ENCODE measurements at regions not wholly inside any gene's neighbourhood (a gene's known extent, or its start where the extent isn't known, plus 50 kb on each side); places are given as distances from the start of the nearest gene placed in this dataset.

- DNase-seq: no peak
Measured at GRCh38 chr9:32234451-32234850, 150.0 kb upstream of the ACO1 start.

DNA sequence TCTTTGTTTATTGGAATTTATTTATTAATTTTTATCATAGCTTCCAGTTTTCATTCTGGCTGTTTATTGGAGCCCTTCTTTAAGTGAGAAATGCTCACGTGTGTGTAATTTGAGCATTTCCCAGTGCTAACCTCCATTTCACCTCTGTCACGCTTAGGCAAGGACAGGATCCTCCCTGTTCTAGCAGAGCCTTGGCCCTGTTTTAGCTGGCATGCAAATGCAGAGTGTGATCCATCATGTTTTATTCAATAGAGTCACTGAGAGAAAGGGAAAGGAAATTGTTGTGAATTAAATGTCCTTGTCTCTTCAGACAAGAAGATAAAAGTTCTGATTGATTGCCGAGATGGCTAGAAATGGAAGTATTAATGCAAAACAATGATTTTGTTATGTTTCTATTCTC lies 137.3 kb upstream of the ACO1 start:
- DNase-seq: no peak

GRCh38 chr9:32248189-32248712 lies 136.2 kb upstream of the ACO1 start:
- DNase-seq: no peak

- DNase-seq: no peak
Measured at GRCh38 chr9:32251539-32251938, 132.9 kb upstream of the ACO1 start.

DNA sequence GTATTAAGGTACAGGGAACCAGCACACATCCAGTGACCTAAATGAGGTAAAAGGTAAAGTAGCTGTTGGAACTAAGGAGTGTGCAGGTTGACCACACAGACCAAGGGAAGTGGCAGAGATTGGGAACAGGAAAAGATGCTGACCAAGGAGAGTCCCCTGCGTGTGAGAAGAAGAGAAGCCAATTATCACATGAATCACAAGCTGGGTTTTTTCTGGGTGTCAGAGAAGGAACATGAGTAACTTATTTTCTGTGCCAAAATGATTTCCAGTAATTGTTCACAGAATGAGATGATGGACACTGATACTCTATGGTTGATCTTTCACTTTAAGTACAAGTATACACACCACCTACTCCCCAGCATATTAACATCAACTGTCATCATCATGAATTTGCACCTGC lies 130.7 kb upstream of the ACO1 start:
- no peak for DNase-seq

- no peak for DNase-seq
Measured at GRCh38 chr9:32255026-32255425, 129.4 kb upstream of the ACO1 start.

DNA sequence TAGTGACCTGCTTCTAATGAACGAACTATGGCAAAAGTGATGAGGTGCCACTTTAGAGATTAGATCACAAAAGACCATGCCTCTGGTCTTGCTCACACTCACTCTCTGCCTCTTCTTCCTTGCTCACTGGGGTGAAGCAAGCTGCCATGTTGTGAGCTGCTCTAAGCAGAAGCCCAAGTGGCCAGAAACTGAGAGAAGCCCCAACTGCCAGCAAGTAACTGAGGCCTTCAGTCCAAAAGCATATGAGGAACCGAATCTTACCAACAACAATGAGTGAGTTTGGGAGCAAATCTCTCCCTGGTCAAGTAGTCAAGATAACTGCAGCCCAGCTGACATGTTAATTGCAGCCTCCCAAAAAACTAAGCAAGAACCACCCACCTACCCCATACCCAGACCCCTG lies 126.0 kb upstream of the ACO1 start:
- DNase-seq: no peak

- no peak for DNase-seq
Measured at GRCh38 chr9:32260151-32260862, 124.1 kb upstream of the ACO1 start.

DNA sequence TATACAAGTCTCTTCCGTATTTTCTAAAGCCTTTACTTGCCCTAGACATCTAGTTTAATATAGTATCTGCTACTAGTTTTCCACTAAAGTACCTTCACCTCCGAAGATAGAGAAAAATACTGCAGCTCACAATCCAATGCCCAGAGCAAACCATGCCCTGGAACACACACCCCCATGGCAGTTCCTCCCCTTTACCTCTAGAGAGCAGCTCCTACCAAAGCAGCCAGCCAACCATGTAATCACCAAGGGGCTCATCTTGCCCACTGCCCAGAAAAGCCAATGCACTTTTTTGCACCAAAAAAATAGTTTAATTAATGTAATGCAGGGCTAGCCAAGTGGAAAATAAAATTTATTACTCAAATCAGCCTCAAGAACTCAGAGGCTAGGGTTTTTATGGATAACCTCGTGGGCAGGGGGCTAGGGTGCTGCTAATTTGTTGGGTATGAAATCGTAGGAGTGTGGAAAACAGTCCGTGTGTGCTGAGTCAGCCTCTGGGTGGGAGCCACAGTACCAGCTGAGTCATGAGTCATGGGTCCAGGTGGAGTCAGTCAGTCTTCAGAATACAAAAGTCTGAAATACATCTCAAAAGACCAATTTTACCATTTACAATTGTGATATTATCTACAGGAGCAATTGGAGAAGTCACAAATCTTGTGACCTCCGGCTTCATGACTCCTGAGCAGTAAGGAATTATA lies 120.1 kb upstream of the ACO1 start:
- DNase-seq: no peak

GRCh38 chr9:32265037-32265436 lies 119.4 kb upstream of the ACO1 start:
- DNase-seq: no peak

- DNase-seq: no peak
Measured at GRCh38 chr9:32278991-32279390, 105.5 kb upstream of the ACO1 start.

DNA sequence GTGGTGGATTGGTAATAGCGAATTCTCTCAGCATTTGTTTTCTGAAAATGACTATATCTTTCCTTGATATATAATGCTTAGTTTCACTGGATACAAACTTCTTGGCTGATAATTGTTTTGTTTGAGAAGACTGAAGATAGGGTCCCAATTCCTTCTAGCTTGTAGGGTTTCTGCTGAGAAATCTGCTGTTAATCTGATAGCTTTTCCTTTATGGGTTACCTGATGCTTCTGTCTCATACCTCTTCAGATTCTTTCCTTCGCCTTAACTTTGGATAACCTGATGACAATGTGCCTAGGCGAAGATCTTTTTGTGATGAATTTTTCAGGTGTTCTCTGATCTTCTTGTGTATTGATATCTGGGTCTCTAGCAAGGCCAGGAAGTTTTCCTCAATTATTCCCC lies 94.7 kb upstream of the ACO1 start:
- no peak for DNase-seq

- DNase-seq: no peak
Measured at GRCh38 chr9:32291370-32291769, 93.1 kb upstream of the ACO1 start.

GRCh38 chr9:32292611-32293010 lies 91.8 kb upstream of the ACO1 start:
- DNase-seq: no peak

GRCh38 chr9:32293091-32293490 lies 91.4 kb upstream of the ACO1 start:
- DNase-seq: no peak

GRCh38 chr9:32294106-32294505 lies 90.3 kb upstream of the ACO1 start:
- no peak for DNase-seq

DNA sequence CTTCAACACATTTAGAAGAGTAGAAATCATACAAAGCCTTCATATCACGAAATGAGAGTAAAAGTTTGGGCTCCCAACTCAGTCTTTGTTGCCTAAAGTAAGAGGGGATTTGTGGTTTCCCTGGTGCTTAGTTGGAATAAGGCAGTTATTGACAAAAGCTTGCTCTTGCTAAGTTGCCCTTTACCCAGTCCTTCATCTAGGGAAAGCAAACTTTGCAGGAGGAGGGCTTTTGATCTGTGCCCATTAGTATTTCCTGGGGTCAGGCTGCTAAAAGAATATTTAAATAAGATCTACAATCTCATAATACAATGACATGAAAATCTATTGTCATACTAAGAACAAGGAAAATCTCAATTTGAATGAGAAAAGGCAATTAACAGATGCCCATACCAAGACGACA lies 84.1 kb upstream of the ACO1 start:
- no peak for DNase-seq

GRCh38 chr9:32304495-32304894 lies 79.9 kb upstream of the ACO1 start:
- DNase-seq: no peak

- DNase-seq: no peak
Measured at GRCh38 chr9:32306006-32306405, 78.4 kb upstream of the ACO1 start.

DNA sequence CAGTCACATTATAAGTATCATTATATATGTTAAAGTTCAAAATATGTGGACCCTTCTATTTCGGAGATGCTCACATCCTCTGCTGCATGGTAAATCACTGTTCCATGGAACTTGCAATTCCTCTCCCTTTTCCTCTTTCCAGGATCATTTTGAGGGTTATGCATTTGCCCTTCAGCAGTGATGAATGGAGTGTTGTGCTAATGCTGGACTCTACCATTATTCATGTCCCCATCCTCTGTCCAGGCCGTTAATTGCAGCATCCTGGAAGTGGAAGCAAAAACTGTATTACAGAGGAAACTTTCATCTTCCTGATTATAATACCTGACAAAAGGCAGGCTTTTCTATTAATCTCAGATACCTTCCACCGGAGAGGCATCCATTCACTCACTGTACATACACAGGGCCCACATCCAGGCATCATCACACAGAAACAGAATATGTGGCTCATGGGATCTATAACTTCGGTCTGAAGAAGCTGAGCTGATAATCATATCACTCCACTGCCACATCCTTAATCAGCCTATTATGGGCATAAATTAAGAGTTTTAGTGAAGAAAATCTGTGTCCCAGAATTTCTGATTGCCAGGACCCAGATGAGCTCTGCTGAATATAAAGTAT lies 65.0 kb upstream of the ACO1 start:
- no peak for DNase-seq

DNA sequence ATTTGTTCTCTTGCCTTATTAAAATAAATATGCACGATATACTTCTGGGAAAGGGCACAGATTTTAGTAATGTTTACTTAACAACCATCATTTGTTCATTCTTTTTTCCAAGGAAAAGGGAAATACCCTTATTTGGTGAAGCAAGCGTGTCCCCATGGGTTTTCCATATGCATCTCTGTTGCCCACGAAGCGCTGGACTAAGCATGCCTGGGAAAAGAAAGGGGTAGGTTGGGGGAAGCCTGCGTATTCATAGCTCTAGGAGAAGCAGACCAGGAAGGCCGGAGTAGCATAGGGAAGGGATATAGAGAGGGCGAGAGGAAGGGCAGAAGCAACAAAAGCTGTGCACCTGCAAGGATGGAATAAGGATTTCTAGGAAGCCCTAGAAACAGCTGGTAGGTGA lies 61.8 kb upstream of the ACO1 start:
- no peak for DNase-seq

DNA sequence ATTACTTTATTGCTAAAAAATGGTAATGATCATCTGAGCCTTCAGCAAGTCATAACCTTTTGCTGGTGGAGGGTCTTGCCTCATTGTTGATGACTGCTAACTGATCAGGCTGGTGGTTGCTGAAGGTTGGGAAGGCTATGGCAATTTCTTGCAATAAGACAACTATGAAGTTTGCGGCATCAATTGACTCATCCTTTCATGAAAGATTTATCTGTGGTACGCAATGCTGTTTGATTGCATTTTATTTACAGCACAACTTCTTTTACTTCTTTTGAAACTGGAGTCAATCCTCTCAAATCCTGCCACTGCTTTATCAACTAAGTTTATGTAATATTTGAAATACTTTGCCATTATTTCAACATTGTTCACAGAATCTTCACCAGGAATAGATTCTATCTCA lies 58.3 kb upstream of the ACO1 start:
- DNase-seq: no peak

DNA sequence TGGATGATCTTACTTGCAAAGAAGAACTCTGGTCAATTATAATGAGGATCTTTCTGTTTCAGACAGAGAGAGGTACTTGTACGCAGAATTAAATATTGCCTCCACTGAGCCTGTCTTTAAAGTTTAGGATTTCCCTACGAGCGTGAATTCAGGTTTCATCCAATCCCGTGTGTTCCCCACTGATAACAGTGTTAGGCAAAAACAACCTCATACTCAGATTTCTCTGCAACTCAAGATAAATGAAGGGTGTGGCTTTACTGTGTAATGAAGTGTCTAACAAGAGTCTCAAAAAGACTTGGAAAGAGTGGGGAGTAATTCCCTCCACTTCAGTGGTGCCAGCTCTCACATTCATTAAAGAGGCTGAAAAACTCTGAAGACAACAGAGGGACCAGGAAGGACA lies 53.2 kb upstream of the ACO1 start:
- DNase-seq: no peak

DNA sequence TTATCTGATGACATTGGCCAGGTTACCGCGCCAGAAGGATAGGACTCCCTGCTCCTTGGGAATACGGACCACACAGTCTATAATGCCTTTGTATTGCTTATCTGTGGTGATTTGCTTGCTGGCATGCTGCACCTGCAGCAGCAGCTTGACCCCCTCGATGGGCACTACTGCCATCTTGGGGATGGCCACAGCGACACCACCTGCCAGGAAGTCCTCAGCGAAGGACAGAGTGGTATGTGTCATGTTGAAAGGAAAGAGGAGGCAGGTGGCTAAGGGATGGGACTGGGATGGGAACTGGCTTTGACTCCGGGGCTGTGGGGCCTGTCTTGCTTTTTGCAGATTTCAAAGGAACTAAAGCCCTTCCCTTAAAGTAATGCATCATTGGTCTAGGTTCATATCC lies 50.3 kb upstream of the ACO1 start:
- DNase-seq: no peak

All from amniotic stem cell (primary cell).